ENCODE measurements at regions not wholly inside any gene's neighbourhood (a gene's known extent, or its start where the extent isn't known, plus 50 kb on each side); places are given as distances from the start of the nearest gene placed in this dataset.
A peak's percentile ranks its signal among the peaks of the same experiment; 100 is the strongest.

GRCh38 chr18:64208516-64208915 is 59.6 kb upstream of the LINC00305 start (continued):
- TF ChIP-seq HES2 (IDR thresholded peaks at IDR 0.05) = no peak
- TF ChIP-seq CTCF (IDR thresholded peaks at IDR 0.05) = no peak
- TF ChIP-seq HOXA7 (CRISPR knock-in tag; IDR thresholded peaks at IDR 0.05) = no peak
- TF ChIP-seq MAFK (IDR thresholded peaks at IDR 0.05; ENCODE audit: partially characterized antibody) = no peak
- TF ChIP-seq HEYL (CRISPR knock-in tag; IDR thresholded peaks at IDR 0.05) = no peak
- TF ChIP-seq POLR2A (IDR thresholded peaks at IDR 0.05; ENCODE audit: low read length) = no peak

DNA sequence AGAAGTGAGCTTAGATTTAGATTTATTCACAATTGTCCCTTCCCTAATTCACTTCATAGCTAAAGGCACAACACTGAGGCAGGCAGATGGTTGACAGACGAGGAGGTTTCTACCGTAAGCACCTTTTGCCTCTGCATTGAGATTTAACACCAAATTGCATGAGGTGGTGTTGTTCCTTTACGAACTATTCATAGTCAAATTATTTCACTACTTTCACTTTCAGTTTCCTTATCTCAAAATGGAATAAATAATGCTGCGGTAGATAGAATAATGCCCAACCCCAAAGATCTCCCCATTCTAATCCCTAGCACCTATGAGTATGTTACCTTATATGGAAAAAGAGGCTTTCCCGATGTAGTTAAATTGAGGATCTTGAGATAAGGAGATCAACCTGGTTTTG is 58.9 kb upstream of the LINC00305 start:
- WGBS (ENCODE audit: missing lambda C conversion rate) = 38% methylated on average over 5 of the region's 5 CpGs
- no peak for DNase-seq (ENCODE audit: low read depth in 1 of 2, low spot score in 1 of 2)
- Histone ChIP-seq H3K27ac (no peak overlapping the region), H3K4me1 (no peaks in the 10 kb centered on the region), H3K4me3 (no peak overlapping the region), H3K4me2 (peak overlapping the region; percentile 50), H3K9me3 (no peaks in the 10 kb centered on the region)
- no peak for ATAC-seq
- POLR2A ChIA-PET = no interaction called here
- TF ChIP-seq ZNF302 (CRISPR knock-in tag; IDR thresholded peaks at IDR 0.05) (no peak), CBX2 (IDR thresholded peaks at IDR 0.05; ENCODE audit: borderline replicate concordance, low read depth) (no peak), ELK1 (IDR thresholded peaks at IDR 0.05; ENCODE audit: low read depth, low read length) (no peak), CHD2 (IDR thresholded peaks at IDR 0.05; ENCODE audit: low read length, partially characterized antibody) (no peak), TFCP2L1 (CRISPR knock-in tag; IDR thresholded peaks at IDR 0.05) (no peak), FOSL2 (IDR thresholded peaks at IDR 0.05) (no peak), FOSL2 (CRISPR knock-in tag; IDR thresholded peaks at IDR 0.05) (no peak), EHMT2 (IDR thresholded peaks at IDR 0.05; ENCODE audit: low read depth) (no peak), CTCF (IDR thresholded peaks at IDR 0.05) (no peak), USF2 (IDR thresholded peaks at IDR 0.05) (no peak), PBX3 (IDR thresholded peaks at IDR 0.05) (no peak)
- TF ChIP-seq, protein P1, sequence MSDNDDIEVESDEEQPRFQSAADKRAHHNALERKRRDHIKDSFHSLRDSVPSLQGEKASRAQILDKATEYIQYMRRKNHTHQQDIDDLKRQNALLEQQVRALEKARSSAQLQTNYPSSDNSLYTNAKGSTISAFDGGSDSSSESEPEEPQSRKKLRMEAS (IDR thresholded peaks at IDR 0.05) = no peak
- CTCF ChIA-PET = no interaction called here
- no peak for FAIRE-seq

DNA sequence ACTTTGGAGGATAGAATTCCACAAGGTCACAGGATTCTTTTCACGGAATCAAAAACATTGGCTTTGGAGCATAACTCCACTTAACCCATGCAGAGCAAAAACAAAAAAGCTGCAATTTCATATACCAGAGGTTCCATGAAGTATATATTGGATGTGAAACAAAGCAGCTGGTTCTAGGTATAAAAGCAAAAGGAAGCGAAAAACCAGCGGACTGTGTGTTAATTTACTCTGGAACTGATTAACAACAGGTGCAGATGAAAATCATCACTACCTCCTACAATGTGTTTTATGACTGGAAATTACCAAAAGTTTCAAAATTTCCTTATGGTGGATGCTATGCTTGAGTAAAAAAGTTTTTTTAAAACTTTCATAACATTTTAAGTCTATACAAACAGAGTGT is 54.4 kb upstream of the LINC00305 start:
- no peak for ATAC-seq
- Histone ChIP-seq H3K27ac (no peak overlapping the region), H3K4me2 (no peak overlapping the region), H3K9me3 (no peaks in the 10 kb centered on the region), H3K4me1 (no peaks in the 10 kb centered on the region), H3K4me3 (no peak overlapping the region)
- 4% methylated on average over 3 of the region's 3 CpGs for WGBS (ENCODE audit: missing lambda C conversion rate)
- FAIRE-seq = no peak
- CTCF ChIA-PET = no interaction called here
- no peak for DNase-seq (ENCODE audit: low read depth in 1 of 2, low spot score in 1 of 2)
- POLR2A ChIA-PET = no interaction called here
- TF ChIP-seq ZFP36 (IDR thresholded peaks at IDR 0.05; ENCODE audit: borderline replicate concordance, partially characterized antibody) = no peak
- TF ChIP-seq KDM5A (IDR thresholded peaks at IDR 0.05) = no peak
- no peak for TF ChIP-seq CHD2 (IDR thresholded peaks at IDR 0.05; ENCODE audit: low read length, partially characterized antibody)
- no peak for TF ChIP-seq POLR2AphosphoS2 (conservative IDR thresholded peaks at IDR 0.05; ENCODE audit: low read length)
- TF ChIP-seq GATA3 (IDR thresholded peaks at IDR 0.05; ENCODE audit: borderline replicate concordance) = no peak
- no peak for TF ChIP-seq USF2 (IDR thresholded peaks at IDR 0.05)
- TF ChIP-seq CHD4 (IDR thresholded peaks at IDR 0.05; ENCODE audit: borderline replicate concordance) = no peak
- no peak for TF ChIP-seq TP53 (CRISPR knock-in tag; IDR thresholded peaks at IDR 0.05)
- TF ChIP-seq HMGXB4 (CRISPR knock-in tag; IDR thresholded peaks at IDR 0.05; ENCODE audit: borderline replicate concordance) = no peak
- TF ChIP-seq ELK1 (IDR thresholded peaks at IDR 0.05; ENCODE audit: low read depth, low read length) = no peak
